ENCODE measurements at regions not wholly inside any gene's neighbourhood (a gene's known extent, or its start where the extent isn't known, plus 50 kb on each side); places are given as distances from the start of the nearest gene placed in this dataset.
"Not testable (repeated sequence)": the region's sequence is repeated elsewhere in the genome, so short reads cannot be mapped to it uniquely, and the experiment has no call there.

GRCh38 chr10:59432207-59432900 is 70.0 kb upstream of the FAM13C start:
- Histone ChIP-seq H3K4me1 (ENCODE audit: control insufficient read depth in 3 of 3, insufficient read depth in 3 of 3, low read length in 3 of 3) (no peaks in the 10 kb centered on the region), H3K27me3 (ENCODE audit: control insufficient read depth in 3 of 3, insufficient read depth in 3 of 3, low read length in 3 of 3) (no peaks in the 10 kb centered on the region), H3K36me3 (ENCODE audit: control insufficient read depth in 3 of 3, insufficient read depth in 3 of 3, low read length in 3 of 3) (no peaks in the 10 kb centered on the region)

GRCh38 chr10:59413795-59414194 is 51.4 kb upstream of the FAM13C start:
- H3K4me3 ChIP-seq (ENCODE audit: low read length in 3 of 3); H3K9me3 ChIP-seq (ENCODE audit: control insufficient read depth in 3 of 3, low read length in 3 of 3); H3K9ac ChIP-seq (ENCODE audit: low read depth in 1 of 3, low read length in 3 of 3); H3K27me3 ChIP-seq (ENCODE audit: control insufficient read depth in 3 of 3, insufficient read depth in 3 of 3, low read length in 3 of 3); H3K36me3 ChIP-seq (ENCODE audit: control insufficient read depth in 3 of 3, insufficient read depth in 3 of 3, low read length in 3 of 3); H3K4me1 ChIP-seq (ENCODE audit: control insufficient read depth in 3 of 3, insufficient read depth in 3 of 3, low read length in 3 of 3); H3K27ac ChIP-seq (ENCODE audit: low read depth, low read length): not testable (repeated sequence)

More at GRCh38 chr10:59432207-59432900, 70.0 kb upstream of the FAM13C start:
- Histone ChIP-seq H3K4me3 (ENCODE audit: low read length in 3 of 3) (no peak overlapping the region), H3K9me3 (ENCODE audit: control insufficient read depth in 3 of 3, low read length in 3 of 3) (no peaks in the 10 kb centered on the region), H3K9ac (ENCODE audit: low read depth in 1 of 3, low read length in 3 of 3) (no peak overlapping the region), H3K27ac (ENCODE audit: low read depth, low read length) (no peak overlapping the region)
